HG03108 (cell line): ENCODE measurements at regions not wholly inside any gene's neighbourhood (a gene's known extent, or its start where the extent isn't known, plus 50 kb on each side); places are given as distances from the start of the nearest gene placed in this dataset.
A peak's percentile ranks its signal among the peaks of the same experiment; 100 is the strongest.
"Not testable (repeated sequence)": the region's sequence is repeated elsewhere in the genome, so short reads cannot be mapped to it uniquely, and the experiment has no call there.

Experiments used
- ATAC-seq: cut with Tn5 transposase; IDR thresholded peaks from one replicate; pipeline ENCODE4 v1.9.1; 2021; ENCODE audit warnings: moderate library complexity; ENCODE audit not compliant: unreplicated experiment

- no peak for ATAC-seq
Observed at GRCh38 chr3:43236008-43236407, 50.3 kb upstream of the SNRK start.

- ATAC-seq = no peak
Observed at GRCh38 chr3:43233062-43233461, 53.3 kb upstream of the SNRK start.

DNA sequence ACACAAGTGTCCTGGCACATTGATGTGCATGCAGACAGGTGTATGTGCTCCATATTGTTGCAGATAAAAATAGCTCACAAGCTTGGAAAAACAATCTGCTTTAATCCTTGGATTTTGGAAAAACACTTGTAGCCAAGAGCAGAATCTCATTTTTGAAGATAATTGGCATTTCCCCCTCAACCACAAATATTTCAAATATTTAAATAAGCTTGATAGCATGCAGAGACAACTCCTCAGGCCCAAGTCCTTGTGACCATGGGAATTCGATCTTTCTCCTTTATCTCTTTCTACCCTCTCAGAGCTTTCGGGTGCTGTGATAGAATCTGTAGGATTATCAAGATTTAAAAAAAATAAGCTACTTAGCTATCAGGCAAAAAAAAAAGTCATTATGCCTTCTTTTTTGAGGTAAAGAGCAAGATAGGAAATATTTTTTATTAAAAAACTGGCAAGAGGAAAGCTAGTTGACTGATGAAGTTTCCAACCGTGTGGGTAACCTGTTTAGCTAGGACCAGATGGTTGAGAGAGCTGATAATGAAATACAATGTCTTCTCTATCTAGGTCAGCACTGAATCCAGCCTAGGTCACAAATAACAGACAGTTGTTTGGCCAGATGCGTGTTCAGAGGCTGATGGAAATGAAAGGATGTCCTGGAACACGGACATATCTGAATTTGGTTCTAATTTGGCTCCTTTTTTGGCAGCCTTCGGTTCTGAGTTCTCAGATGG lies 54.9 kb upstream of the SNRK start:
- ATAC-seq = no peak

- not testable (repeated sequence) for ATAC-seq
Observed at GRCh38 chr3:43229865-43230264, 56.5 kb upstream of the SNRK start.

DNA sequence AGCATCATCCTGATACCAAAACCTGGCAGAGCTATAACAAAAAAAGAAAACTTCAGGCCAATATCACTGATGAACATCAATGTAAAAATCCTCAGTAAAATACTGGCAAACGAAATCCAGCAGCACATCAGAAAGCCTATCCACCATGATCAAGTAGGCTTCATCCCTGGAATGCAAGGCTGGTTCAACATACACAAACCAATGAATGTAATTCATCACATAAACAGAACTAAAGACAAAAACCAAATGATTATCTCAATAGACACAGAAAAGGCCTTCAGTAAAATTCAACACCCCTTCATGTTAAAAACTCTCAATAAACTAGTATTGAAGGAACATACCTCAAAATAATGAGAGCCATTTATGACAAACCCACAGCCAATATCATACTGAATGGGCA lies 58.7 kb upstream of the SNRK start:
- not testable (repeated sequence) for ATAC-seq

GRCh38 chr3:43224405-43225073 lies 61.8 kb upstream of the SNRK start:
- no peak for ATAC-seq

GRCh38 chr3:43223670-43224364 lies 62.5 kb upstream of the SNRK start:
- no peak for ATAC-seq

DNA sequence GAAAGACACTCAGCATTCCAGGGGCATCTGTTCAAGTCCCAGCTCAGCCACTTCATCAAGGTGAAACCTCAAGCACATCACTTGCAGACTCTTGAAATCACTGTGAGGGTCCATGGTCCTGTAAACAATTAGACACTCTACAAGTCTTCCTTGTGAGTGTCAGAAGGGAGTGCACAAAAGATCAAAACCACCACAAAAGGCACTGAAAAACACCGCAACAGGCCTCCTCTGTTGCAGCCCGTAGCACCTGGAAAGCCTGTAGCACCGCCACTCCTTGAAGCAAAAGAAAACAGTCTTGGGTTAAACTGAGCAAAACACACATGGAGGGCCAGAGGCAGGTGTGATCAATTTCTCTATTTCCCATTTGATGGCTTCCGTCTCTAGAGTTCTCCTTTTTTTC lies 63.8 kb upstream of the SNRK start:
- no peak for ATAC-seq

DNA sequence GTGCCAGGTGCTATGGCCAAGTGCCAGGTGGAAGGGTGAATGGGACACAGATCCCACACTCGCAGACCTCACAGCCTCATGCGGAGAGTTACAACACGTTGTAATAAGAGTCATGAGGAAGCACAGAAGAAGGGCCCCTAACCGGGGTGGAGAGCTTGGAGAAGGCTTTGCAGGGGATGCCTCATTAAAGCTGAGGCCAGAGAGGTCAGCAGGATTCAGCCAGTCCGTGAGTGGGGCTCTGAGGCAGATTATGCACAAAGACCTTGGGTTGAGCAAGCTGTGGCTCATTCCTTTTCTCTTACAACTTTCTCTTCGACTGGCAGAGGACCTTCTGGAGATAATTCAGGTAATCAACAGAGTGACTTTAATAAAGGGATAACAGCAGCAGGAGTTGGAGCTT lies 65.3 kb upstream of the SNRK start:
- ATAC-seq = no peak

DNA sequence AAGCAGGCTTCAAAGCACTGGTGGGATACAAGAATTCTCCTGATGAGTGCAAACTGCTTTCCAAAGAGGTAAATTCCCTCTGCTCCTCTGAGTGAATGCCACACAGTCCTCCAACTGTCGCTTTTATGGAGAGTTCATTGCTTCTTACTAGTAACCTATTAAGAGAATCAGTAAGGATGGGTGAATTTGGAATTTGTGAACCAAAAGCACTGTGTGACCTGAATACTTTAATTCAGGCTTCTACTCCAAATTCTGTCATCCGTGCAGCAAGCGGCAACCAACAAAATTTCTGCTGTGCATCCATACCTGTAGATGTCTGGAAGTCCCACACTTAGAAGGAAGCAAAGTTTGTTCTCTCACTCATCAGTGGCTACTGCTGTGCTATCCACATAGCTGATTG lies 66.7 kb upstream of the SNRK start:
- no peak for ATAC-seq

DNA sequence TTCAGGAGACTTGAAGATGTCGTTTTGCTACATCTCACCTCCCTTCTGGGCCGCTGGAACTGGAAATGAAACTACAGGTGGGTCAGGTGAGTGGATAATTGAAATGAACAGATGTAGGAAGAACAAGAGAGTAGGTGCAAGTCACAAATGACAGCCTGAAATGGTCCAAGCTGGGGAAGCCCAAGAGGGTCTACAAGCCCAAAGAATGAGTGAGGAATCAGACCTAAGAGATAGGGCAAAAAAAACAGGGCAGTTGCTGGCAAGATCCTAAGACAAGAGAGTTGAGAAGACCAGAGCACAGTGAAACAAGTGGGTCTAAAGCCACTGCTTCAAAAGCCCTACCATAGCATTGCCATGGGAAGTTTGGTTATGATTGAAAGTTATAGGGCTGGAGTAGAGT lies 67.4 kb upstream of the SNRK start:
- ATAC-seq = no peak

DNA sequence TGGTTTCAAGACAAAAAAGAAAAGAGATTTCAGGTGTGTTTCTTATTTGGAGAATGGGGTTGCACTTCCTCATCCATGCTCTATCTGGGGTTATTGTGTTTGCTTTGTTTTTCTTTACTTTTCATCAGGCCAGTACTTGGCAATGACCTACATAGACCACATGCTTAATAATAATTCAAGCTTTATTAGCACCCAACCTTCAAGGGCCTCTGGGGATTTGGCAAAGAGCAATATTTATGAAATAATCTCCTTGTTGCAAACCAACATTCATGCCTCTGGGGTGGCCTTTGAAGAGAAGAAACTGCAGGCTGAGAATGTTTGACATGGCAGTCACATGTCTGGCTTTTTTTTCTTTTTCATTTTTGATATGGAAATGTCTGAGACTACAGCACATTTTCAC lies 68.2 kb upstream of the SNRK start:
- ATAC-seq = no peak

GRCh38 chr3:43217633-43218032 lies 68.7 kb upstream of the SNRK start:
- ATAC-seq = no peak

GRCh38 chr3:43217206-43217605 lies 69.1 kb upstream of the SNRK start:
- no peak for ATAC-seq

GRCh38 chr3:43215663-43216275 lies 70.6 kb upstream of the SNRK start:
- no peak for ATAC-seq

DNA sequence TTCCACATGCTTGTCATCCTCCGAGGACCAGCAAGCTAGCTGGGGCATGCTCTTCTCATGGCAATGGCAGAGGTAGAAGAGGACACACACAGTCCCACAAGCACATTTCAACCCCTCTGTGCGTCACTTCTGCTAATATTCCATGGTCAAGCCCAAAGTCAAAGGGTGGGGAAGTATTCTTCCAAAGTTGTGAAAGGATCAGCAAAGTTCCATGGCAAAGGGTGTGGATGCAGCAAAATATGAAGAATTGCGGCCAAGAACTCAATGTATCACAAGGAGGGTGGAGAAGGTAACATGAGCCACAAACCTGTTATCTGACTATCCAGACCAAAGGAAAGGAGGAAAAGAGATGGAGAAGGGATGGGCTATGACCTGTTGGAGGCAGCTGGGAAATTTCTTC lies 71.2 kb upstream of the SNRK start:
- ATAC-seq = no peak

DNA sequence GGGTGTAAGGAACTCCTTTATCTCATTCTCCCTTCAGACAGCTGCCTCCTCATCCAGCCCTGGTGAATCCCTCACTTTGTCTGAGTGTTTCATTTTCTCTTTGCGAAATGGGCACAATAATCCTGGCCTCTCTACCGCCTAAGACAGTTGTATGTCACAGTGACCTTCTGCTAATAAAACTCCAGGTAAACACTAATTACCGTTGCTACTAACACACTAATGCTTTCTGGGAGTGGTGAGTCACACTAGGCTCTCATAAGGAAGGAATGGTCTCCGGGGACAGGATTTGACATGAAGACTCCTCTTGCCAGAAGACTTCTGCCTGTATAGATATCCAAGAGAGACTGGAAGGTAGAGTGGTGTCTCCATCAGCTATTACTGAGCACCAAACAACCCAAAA lies 71.7 kb upstream of the SNRK start:
- ATAC-seq = no peak

DNA sequence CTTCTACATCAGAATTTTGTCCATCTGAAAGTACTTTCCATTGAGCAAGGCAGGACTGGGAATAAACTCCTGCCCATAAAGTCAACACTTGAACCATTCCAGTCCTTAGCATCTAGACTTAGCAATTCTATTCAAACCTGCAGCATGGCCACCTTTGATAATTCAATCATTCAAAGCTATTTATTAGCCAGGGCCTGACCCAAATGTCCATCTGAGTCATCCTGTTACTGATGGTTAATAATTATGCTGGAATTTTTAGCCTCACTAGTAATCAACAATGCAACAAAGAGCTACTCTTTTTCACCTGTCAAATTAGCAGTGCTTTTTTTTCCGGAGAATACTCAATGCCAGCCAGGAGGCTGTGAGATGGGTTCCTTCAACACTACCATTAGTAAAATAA lies 72.7 kb upstream of the SNRK start:
- peak; percentile 52 for ATAC-seq

- ATAC-seq = peak; percentile 29
Observed at GRCh38 chr3:43212914-43213611, 73.3 kb upstream of the SNRK start.

DNA sequence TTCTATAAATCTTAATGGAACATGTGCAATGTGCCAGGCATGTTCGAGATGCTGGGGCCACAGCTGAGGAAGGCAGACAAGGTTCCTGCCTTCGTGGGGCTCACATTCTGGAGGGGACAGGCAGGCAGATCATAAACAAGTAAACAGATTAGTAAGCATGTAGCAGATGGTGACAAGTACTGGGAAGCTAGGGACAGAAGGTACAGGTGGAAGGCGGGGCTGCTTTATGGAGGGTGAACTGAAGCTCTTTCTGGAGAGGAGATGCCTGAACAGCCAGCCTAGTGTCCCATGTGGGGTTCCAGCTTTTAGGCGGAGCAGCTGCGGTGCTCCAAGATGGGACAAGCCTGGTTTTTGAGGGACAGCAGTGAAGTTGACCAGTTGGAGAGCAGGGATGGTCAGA lies 74.7 kb upstream of the SNRK start:
- no peak for ATAC-seq
